ENCODE measurements at regions not wholly inside any gene's neighbourhood (a gene's known extent, or its start where the extent isn't known, plus 50 kb on each side); places are given as distances from the start of the nearest gene placed in this dataset.

- no peak overlapping the region for H3K27ac ChIP-seq (ENCODE audit: control insufficient read depth, insufficient read depth, low read length)
- FAIRE-seq (no peak), DNase-seq (ENCODE audit: low read depth, low spot score) (no peak)
- dilution Hi-C loops (cut with MboI; ENCODE audit: extremely low pct_ligation_motif_present, low sequenced_read_pairs) = no loop called here
- H3K27me3 ChIP-seq (ENCODE audit: control insufficient read depth, extremely low read depth, insufficient read depth, low read length) = peaks cover 14% of the 10 kb centered on the region
- no peaks in the 10 kb centered on the region for H3K79me2 ChIP-seq (ENCODE audit: control insufficient read depth, insufficient read depth, low read length)
- no peak for TF ChIP-seq EZH2 (IDR thresholded peaks at IDR 0.05; ENCODE audit: low read length)
- TF ChIP-seq, protein P1, sequence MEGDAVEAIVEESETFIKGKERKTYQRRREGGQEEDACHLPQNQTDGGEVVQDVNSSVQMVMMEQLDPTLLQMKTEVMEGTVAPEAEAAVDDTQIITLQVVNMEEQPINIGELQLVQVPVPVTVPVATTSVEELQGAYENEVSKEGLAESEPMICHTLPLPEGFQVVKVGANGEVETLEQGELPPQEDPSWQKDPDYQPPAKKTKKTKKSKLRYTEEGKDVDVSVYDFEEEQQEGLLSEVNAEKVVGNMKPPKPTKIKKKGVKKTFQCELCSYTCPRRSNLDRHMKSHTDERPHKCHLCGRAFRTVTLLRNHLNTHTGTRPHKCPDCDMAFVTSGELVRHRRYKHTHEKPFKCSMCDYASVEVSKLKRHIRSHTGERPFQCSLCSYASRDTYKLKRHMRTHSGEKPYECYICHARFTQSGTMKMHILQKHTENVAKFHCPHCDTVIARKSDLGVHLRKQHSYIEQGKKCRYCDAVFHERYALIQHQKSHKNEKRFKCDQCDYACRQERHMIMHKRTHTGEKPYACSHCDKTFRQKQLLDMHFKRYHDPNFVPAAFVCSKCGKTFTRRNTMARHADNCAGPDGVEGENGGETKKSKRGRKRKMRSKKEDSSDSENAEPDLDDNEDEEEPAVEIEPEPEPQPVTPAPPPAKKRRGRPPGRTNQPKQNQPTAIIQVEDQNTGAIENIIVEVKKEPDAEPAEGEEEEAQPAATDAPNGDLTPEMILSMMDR (optimal IDR thresholded peaks at IDR 0.05 in 1 of 3, IDR thresholded peaks at IDR 0.05 in 1 of 3, conservative IDR thresholded peaks at IDR 0.05 in 1 of 3; ENCODE audit: extremely low read depth in 1 of 3, insufficient read depth in 2 of 3, low read length in 3 of 3) = no peak
- no peak overlapping the region for H3K4me3 ChIP-seq (ENCODE audit: control insufficient read depth in 2 of 3, extremely low read depth in 1 of 3, insufficient read depth in 2 of 3, low read depth in 1 of 3, low read length in 3 of 3)
- no peak overlapping the region for H3K9ac ChIP-seq (ENCODE audit: control insufficient read depth, extremely low read depth, insufficient read depth, low read length)
- H4K20me1 ChIP-seq (ENCODE audit: control insufficient read depth, extremely low read depth, insufficient read depth, low read length) = peaks cover 8% of the 10 kb centered on the region
- no peaks in the 10 kb centered on the region for H3K4me1 ChIP-seq (ENCODE audit: control insufficient read depth, extremely low read depth, insufficient read depth, low read length)
- no peak overlapping the region for H2AFZ ChIP-seq (ENCODE audit: control insufficient read depth, low read length)
- H3K9me1 ChIP-seq (ENCODE audit: control insufficient read depth, extremely low read depth, insufficient read depth, low read length) = no peaks in the 10 kb centered on the region
- H3K9me3 ChIP-seq (ENCODE audit: control insufficient read depth, low read depth, low read length) = no peaks in the 10 kb centered on the region
- H3K36me3 ChIP-seq (ENCODE audit: control insufficient read depth in 2 of 2, extremely low read depth in 1 of 2, insufficient read depth in 2 of 2, low read length in 2 of 2) = no peaks in the 10 kb centered on the region
- H3K4me2 ChIP-seq (ENCODE audit: control insufficient read depth, extremely low read depth, insufficient read depth, low read depth, low read length) = no peak overlapping the region
These were observed 145.2 kb upstream of the CIBAR2 start for GRCh38 chr16:85257483-85257882.

- TF ChIP-seq EZH2 (IDR thresholded peaks at IDR 0.05; ENCODE audit: low read length) = no peak
- TF ChIP-seq, protein P1 (optimal IDR thresholded peaks at IDR 0.05 in 1 of 3, IDR thresholded peaks at IDR 0.05 in 1 of 3, conservative IDR thresholded peaks at IDR 0.05 in 1 of 3; ENCODE audit: extremely low read depth in 1 of 3, insufficient read depth in 2 of 3, low read length in 3 of 3) = no peak
- FAIRE-seq = no peak
- dilution Hi-C loops (cut with MboI; ENCODE audit: extremely low pct_ligation_motif_present, low sequenced_read_pairs) = no loop called here
These were observed 145.9 kb upstream of the CIBAR2 start for GRCh38 chr16:85258166-85258565.

More at GRCh38 chr16:85258166-85258565, 145.9 kb upstream of the CIBAR2 start:
- H2AFZ ChIP-seq (ENCODE audit: control insufficient read depth, low read length) = no peak overlapping the region
- H3K27me3 ChIP-seq (ENCODE audit: control insufficient read depth, extremely low read depth, insufficient read depth, low read length) = peaks cover 14% of the 10 kb centered on the region
- H3K4me2 ChIP-seq (ENCODE audit: control insufficient read depth, extremely low read depth, insufficient read depth, low read depth, low read length) = no peak overlapping the region
- no peak overlapping the region for H3K4me3 ChIP-seq (ENCODE audit: control insufficient read depth in 2 of 3, extremely low read depth in 1 of 3, insufficient read depth in 2 of 3, low read depth in 1 of 3, low read length in 3 of 3)
- H3K36me3 ChIP-seq (ENCODE audit: control insufficient read depth in 2 of 2, extremely low read depth in 1 of 2, insufficient read depth in 2 of 2, low read length in 2 of 2) = no peaks in the 10 kb centered on the region
- no peaks in the 10 kb centered on the region for H3K4me1 ChIP-seq (ENCODE audit: control insufficient read depth, extremely low read depth, insufficient read depth, low read length)
- H3K9me1 ChIP-seq (ENCODE audit: control insufficient read depth, extremely low read depth, insufficient read depth, low read length) = no peaks in the 10 kb centered on the region
- H3K9me3 ChIP-seq (ENCODE audit: control insufficient read depth, low read depth, low read length) = no peaks in the 10 kb centered on the region
- DNase-seq (ENCODE audit: low read depth, low spot score) = no peak
- peaks cover 6% of the 10 kb centered on the region for H4K20me1 ChIP-seq (ENCODE audit: control insufficient read depth, extremely low read depth, insufficient read depth, low read length)
- no peaks in the 10 kb centered on the region for H3K79me2 ChIP-seq (ENCODE audit: control insufficient read depth, insufficient read depth, low read length)
- no peak overlapping the region for H3K27ac ChIP-seq (ENCODE audit: control insufficient read depth, insufficient read depth, low read length)
- no peak overlapping the region for H3K9ac ChIP-seq (ENCODE audit: control insufficient read depth, extremely low read depth, insufficient read depth, low read length)
